ENCODE measurements at regions not wholly inside any gene's neighbourhood (a gene's known extent, or its start where the extent isn't known, plus 50 kb on each side); places are given as distances from the start of the nearest gene placed in this dataset.

GRCh38 chr12:84361651-84362551, 550.7 kb downstream of the SLC6A15 start:
- DNase-seq = no peak

DNA sequence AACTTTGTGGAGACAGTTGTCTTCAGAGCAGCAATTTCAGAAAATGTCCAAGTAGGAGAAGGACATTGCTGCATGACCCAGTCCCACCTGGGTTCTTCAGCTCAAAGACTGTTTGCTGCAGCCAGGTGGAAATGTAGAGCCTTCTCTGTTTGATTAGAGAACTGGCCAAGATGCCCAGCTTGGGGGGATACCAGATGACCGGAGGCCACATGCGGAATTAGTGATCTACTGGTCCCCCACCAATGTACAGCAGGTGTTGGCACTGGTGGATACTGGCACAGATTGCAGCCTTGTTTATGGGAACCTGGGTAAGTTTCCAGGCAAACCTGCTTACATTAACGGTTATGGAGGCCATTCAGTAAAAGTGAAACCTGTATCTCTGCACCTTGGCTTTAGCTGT, 555.3 kb downstream of the SLC6A15 start:
- no peak for DNase-seq

DNA sequence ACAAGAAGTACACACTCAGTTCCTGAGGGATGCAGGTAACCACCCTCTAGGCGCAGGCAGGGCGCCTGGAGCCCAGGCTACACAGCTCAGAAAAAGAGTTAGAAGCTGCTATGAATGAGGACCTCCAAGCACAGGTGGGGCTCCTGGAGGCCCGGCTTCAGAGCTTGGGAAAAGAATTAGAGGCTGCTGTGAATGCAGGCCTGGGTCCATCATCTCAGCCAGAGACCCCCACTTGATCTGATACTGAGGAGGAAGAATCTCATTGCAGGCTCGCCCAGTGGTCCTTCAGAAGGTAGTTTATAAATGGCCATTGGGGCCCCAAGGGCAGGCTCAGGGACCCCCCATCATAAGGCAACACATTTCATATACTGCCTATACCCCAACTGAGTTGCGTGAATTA, 556.4 kb downstream of the SLC6A15 start:
- no peak for DNase-seq

GRCh38 chr12:84355561-84355960, 557.0 kb downstream of the SLC6A15 start:
- no peak for DNase-seq

DNA sequence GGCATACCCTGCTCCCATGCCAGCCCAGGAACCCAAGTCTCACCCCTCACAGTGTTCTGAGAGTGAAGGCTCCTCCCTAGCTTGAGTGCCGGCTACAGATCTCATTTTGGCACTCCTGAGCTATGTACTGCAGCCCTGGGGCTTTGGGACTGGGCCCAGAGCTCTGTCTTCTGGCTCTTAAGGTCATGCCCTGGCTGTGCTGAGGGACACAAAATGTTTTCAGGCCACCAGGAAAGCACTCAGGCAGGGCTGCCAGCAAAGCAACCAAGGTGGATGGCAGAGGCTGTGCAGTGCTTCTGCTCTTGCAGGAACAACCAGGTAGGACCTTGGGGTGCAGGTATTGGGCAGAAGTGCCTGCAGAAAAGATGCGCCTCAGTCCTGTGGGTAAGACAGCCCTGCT, 564.0 kb downstream of the SLC6A15 start:
- no peak for DNase-seq

DNA sequence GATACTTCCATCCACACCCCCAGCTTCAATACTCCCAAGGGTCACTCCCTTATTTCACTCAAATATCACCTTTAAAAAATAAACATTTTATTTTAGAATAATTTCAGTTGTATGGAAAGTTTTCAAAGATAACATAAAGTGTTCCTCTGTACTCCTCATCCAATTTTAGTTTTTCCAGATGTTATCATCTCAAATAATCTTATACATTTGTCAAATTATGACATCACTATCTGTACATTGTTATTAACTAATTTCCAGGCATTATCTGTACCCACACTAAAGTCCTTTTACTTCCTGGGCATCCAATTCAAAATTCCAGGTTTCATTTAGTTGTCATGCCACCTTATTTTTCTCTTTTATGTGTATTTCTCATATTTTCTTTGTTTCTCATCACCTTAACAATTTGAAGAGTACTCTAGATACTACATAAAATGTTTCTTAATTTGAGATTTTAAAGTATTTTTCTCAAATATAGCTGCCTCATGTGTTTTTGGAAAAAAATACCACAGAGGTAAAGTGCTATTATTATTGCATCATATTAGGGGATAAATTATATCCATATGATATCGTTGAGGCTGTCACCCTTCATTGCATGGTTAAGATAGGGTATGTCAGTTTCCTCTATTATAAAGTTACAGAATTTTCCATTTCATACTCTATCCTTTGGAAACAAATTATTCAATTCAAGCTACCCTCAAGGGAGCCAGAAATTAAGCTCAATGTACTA, 571.0 kb downstream of the SLC6A15 start:
- DNase-seq = no peak

DNA sequence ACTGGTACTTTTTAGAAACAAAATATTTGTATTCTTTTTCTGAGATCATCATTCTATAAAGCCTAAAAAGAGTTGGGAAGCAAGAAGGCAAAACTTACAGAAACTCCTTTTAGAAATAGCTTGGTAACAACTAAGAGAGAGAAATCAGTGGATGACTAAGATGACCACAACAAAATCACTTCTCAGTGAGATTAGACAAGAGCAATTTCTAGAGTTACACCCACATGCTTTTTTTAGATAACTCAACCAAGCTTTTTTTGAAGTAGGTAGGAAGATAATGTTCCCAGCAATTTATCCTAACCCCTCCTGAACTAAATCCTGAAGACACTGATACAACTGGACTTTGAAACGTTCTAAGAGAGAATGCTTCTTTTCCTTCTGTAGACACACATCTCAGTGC, 576.4 kb downstream of the SLC6A15 start:
- no peak for DNase-seq

GRCh38 chr12:84329938-84330337, 582.7 kb downstream of the SLC6A15 start:
- no peak for DNase-seq

- DNase-seq = no peak
These were observed 596.7 kb downstream of the SLC6A15 start for GRCh38 chr12:84315926-84316325.

DNA sequence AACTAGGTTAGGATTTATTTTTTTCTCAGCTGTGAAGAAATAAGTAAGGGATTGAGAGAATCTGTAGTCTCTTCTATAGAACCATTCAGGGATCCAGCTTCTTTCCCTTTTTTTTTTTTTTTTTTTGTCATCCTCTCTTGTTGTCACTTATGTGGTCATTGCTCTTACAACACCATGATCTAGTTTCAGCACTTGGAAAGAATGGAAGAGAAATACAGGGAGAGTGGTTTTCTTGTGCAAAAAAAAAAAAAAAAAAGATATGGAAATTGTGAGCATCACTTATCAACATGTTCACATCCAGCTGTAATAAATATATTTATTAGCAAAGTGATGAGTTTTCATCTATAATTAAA, 599.3 kb downstream of the SLC6A15 start:
- DNase-seq = no peak

- no peak for DNase-seq
These were observed 604.4 kb downstream of the SLC6A15 start for GRCh38 chr12:84308211-84308610.

DNA sequence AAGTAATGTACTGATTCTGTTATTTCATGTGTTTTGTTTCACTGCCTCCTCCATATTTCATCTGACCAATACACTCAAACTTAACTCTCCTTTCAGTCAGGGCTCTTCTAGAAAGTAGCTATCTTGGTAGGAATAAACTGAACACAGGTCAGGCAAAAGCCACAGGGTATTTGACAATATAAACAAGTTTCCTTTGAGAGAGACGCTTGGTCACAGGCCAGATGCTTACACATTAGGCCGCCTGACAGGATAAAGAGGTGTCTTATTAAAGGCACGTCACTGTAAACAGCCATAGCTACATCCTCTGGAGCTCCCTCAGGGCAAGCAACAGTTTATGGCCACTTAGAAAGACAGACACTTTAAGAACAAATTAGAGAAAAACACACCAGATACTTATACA, 607.5 kb downstream of the SLC6A15 start:
- no peak for DNase-seq

DNA sequence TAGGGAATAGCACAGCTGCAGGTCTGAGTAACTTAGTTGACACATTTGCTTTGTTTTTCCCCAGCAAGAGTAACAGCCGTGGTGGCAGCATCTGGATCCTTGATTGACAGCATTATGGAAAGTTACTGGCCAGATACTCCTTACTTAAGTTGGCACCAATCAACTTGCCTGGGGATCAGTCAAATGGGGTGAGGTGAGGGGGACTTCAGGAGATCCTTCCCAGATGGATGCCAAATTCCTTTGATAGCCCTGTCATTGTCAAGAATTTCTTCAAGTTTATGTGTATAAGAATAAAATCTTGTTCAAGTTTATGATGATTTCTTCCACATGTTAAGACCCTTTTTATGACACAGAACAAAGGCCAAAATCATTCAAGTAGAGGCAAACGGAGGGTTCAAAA, 618.4 kb downstream of the SLC6A15 start:
- no peak for DNase-seq

DNA sequence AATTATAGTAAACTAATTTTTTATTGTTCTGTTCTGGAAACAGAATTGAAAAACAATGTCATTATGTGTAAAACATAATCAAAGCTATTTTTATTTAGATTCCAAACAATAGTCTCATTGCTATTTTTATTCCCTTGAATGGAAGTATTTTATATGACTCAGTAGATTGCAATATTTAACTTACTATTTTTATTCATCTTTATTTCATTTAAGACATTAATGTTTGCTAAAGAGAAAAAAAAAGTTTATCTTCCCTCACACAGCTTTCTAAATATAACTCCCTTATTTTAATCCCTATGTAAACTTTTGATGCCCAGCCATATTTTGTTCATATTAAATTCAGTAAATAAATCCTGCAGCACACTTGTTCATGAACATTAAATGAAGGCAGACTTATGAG, 622.4 kb downstream of the SLC6A15 start:
- no peak for DNase-seq

GRCh38 chr12:84277986-84278385, 634.6 kb downstream of the SLC6A15 start:
- DNase-seq = no peak

DNA sequence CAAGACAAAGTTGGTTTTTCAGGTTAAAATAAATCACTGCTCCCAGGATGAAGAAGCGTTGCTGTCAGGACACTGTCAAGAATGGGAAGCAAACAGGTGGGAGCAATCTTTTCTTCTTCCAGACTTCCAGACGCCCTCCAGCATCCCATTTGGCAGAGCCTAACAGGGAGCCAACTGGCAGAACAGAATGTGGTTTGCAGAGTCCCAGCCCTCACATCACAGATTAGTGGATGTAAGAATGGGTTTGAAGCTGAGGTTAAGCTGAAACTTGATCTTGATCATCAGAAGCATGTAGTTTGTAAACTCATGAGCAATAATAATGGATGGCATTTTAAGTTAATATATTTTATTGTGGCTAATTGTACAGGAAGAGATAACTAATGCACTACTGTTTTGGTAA, 636.4 kb downstream of the SLC6A15 start:
- DNase-seq = no peak

- no peak for DNase-seq
These were observed 640.3 kb downstream of the SLC6A15 start for GRCh38 chr12:84272324-84272723.

- DNase-seq = no peak
These were observed 642.0 kb downstream of the SLC6A15 start for GRCh38 chr12:84270470-84271140.

GRCh38 chr12:84247931-84248330, 664.7 kb downstream of the SLC6A15 start:
- DNase-seq = no peak

GRCh38 chr12:84243686-84244085, 668.9 kb downstream of the SLC6A15 start:
- no peak for DNase-seq

GRCh38 chr12:84222841-84223240, 689.8 kb downstream of the SLC6A15 start:
- DNase-seq = no peak

DNA sequence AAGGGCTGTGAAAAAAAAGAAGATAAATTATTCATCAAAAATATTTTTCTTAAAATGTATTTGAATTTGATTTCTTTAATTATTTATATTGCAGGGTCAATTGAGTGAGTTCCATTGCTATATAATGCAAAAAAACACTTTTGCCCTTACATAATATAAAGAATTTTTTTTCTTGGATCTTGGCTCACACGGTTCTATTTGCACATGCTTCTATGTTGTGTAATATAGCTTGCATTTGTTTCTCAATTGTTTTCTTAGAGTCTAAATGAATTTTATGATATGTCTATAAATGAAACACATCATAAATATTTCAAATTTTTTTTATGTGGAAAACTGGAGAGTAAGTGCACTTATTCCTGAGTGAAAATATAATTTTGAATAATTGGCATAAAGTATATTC, 694.2 kb downstream of the SLC6A15 start:
- DNase-seq = no peak

- no peak for DNase-seq
These were observed 710.6 kb downstream of the SLC6A15 start for GRCh38 chr12:84201976-84202375.

Data from CD4-positive, alpha-beta T cell treated with Interleukin-4 for 1 hour (primary cell).